ENCODE measurements at regions not wholly inside any gene's neighbourhood (a gene's known extent, or its start where the extent isn't known, plus 50 kb on each side); places are given as distances from the start of the nearest gene placed in this dataset.

GRCh38 chr6:130617658-130618057 lies 209.5 kb upstream of the SMLR1 start:
- no peak for TF ChIP-seq CTCF (IDR thresholded peaks at IDR 0.05)
- TF ChIP-seq POLR2A (IDR thresholded peaks at IDR 0.05) = no peak

Data from gastroesophageal sphincter (tissue), 3 donors.